K562 (cell line): ENCODE measurements at regions not wholly inside any gene's neighbourhood (a gene's known extent, or its start where the extent isn't known, plus 50 kb on each side); places are given as distances from the start of the nearest gene placed in this dataset.

Experiments used
- ATAC-seq: fragments of 200-7000 bp; cut with Tn5 transposase; 3 replicates; pipeline ENCODE4 v1.9.1; 2020; ENCODE audit warnings: moderate library complexity
- BruUV-seq: library from RNA; stranded (reverse); fragments of 400-500 nt; replicated peaks from 2 replicates; lab custom pipeline; 2021; lab: Mats Ljungman, UMichigan
- CTCF ChIA-PET: fragments of 300-600 bp; formaldehyde crosslinking; extraction: SDS; loops from one replicate; lab custom pipeline; 2021; ENCODE audit warnings: low intra/inter-chr PET ratio; lab: Yijun Ruan, JAX
- POLR2A ChIA-PET: fragments of 300-600, 350-650 bp; sonication (Branson Sonifier 250); formaldehyde crosslinking; extraction: SDS; loops from one replicate; lab custom pipeline; 2021; ENCODE audit warnings: antibody characterized with exemption, inconsistent platforms; lab: Yijun Ruan, JAX
- DNase-seq, 4 experiments: peaks; one replicate each; pipeline versions ENCODE4 v3.0.0 to v3.0.0-alpha.2; 2011 to 2018; ENCODE audit warnings: low spot score in 3 of 4, mixed read lengths in 3 of 4; ENCODE audit errors: extremely low read depth in 1 of 4
- FAIRE-seq: peaks from 2 replicates; lab custom pipeline; 2011; peaks lifted over from hg19 to GRCh38; lab: Jason Lieb, UNC
- H2AFZ ChIP-seq: 2 replicates; pipeline ENCODE4 v1.6.0; 2011; ENCODE audit warnings: low read depth, low read length, control low read depth, inconsistent platforms
- H3K27ac ChIP-seq: fragments of 200-600 bp; 3 replicates; pipeline ENCODE4 v1.8.0; 2011; ENCODE audit warnings: low read depth, mild to moderate bottlenecking, control low read depth, inconsistent platforms, low read length, moderate library complexity, mixed read lengths; ENCODE audit errors: extremely low read depth
- H3K27me3 ChIP-seq, 2 experiments: fragments of 300-600 bp in 1 of 2; 2 replicates in 1 of 2; 3 replicates in 1 of 2; pipeline versions ENCODE4 v1.6.0 to v1.8.0; 2011; ENCODE audit warnings: inconsistent platforms in 2 of 2, low read length in 2 of 2, mild to moderate bottlenecking in 1 of 2, mixed read lengths in 1 of 2, moderate library complexity in 1 of 2; ENCODE audit not compliant: control insufficient read depth in 2 of 2, insufficient read depth in 2 of 2
- H3K36me3 ChIP-seq: fragments of 300-600 bp; 3 replicates; pipeline ENCODE4 v1.8.0; 2011; ENCODE audit warnings: mild to moderate bottlenecking, low read length, inconsistent platforms; ENCODE audit not compliant: control insufficient read depth, insufficient read depth
- H3K4me1 ChIP-seq, 2 experiments: fragments of 200-600 bp in 1 of 2; replicated peaks in 1 of 2; 2 replicates in 1 of 2; 3 replicates in 1 of 2; pipeline versions ENCODE4 v1.5.1 to v1.8.0; 2011; ENCODE audit warnings: inconsistent platforms in 2 of 2, low read length in 2 of 2, mild to moderate bottlenecking in 1 of 2, mixed read lengths in 1 of 2, moderate library complexity in 1 of 2; ENCODE audit not compliant: control insufficient read depth in 2 of 2, insufficient read depth in 2 of 2
- H3K4me2 ChIP-seq: 2 replicates; pipeline ENCODE4 v1.6.1; 2011; ENCODE audit warnings: low read length, control low read depth, inconsistent platforms, mixed read lengths; ENCODE audit not compliant: insufficient read depth
- H3K4me3 ChIP-seq: fragments of 200-600 bp; sonication (generic), shearing (Covaris generic); 2 replicates; pipeline ENCODE4 v1.5.1; 2016; ENCODE audit warnings: control low read depth, inconsistent platforms
- H3K79me2 ChIP-seq: fragments of 200-600 bp; 3 replicates; pipeline ENCODE4 v1.8.0; 2011; ENCODE audit warnings: low read length, inconsistent platforms; ENCODE audit not compliant: control insufficient read depth, insufficient read depth
- H3K9ac ChIP-seq, 2 experiments: 2 replicates each; pipeline versions ENCODE4 v1.6.0 to v1.6.1; 2011; ENCODE audit warnings: low read depth in 2 of 2, low read length in 2 of 2, control low read depth in 1 of 2, inconsistent platforms in 1 of 2, mild to moderate bottlenecking in 1 of 2, mixed read lengths in 1 of 2; ENCODE audit not compliant: insufficient read depth in 1 of 2
- H3K9me1 ChIP-seq: one replicate; pipeline ENCODE4 v1.6.0; 2011; ENCODE audit warnings: inconsistent platforms, mild to moderate bottlenecking, low read length, moderate library complexity; ENCODE audit not compliant: control insufficient read depth, insufficient read depth
- H3K9me3 ChIP-seq: replicated peaks from 2 replicates; pipeline ENCODE4 v1.5.1; 2011; ENCODE audit warnings: low read depth, low read length, inconsistent platforms; ENCODE audit not compliant: control insufficient read depth, insufficient read depth
- H4K20me1 ChIP-seq: replicated peaks from 2 replicates; pipeline ENCODE4 v1.6.1; 2011; ENCODE audit warnings: low read length, inconsistent platforms, mixed read lengths; ENCODE audit not compliant: control insufficient read depth, insufficient read depth
- BRD4 ChIP-seq: fragments of 200-600 bp; sonication (generic); IDR thresholded peaks from 2 replicates; pipeline ENCODE4 v1.6.1; 2017; ENCODE audit warnings: inconsistent platforms
- FOS ChIP-seq: IDR thresholded peaks from 3 replicates; pipeline ENCODE4 v1.6.1; 2011; ENCODE audit not compliant: insufficient read length; ENCODE audit errors: extremely low read depth
- FOSL1 ChIP-seq: fragments of 200-800 bp; sonication (Bioruptor generic); conservative IDR thresholded peaks from 2 replicates; pipeline ENCODE4 v1.6.1; 2016; ENCODE audit warnings: missing genetic modification characterization, missing compliant biosample characterization
- FOXK1 ChIP-seq: sonication (generic); formaldehyde crosslinking; IDR thresholded peaks from 2 replicates; pipeline ENCODE4 v1.8.0; 2022; ENCODE audit warnings: missing genetic modification reagents, mild to moderate bottlenecking, borderline replicate concordance
- KDM4B ChIP-seq, 2 experiments: fragments of 450-650 bp in 1 of 2; sonication (generic) in 1 of 2; IDR thresholded peaks; 2 replicates each; pipeline ENCODE4 v1.6.1; 2016 to 2017; ENCODE audit warnings: borderline replicate concordance in 2 of 2, antibody characterized with exemption in 1 of 2, low read depth in 1 of 2, mild to moderate bottlenecking in 1 of 2
- MYNN ChIP-seq, 2 experiments: sonication (generic); formaldehyde crosslinking in 1 of 2; IDR thresholded peaks; 2 replicates each; pipeline versions ENCODE4 v1.5.0 to v1.6.1; 2016 to 2020; ENCODE audit warnings: antibody characterized with exemption in 1 of 2, missing genetic modification reagents in 1 of 2
- PHF20 ChIP-seq: fragments of 450-650 bp; IDR thresholded peaks from 2 replicates; pipeline ENCODE4 v1.6.1; 2018; ENCODE audit not compliant: partially characterized antibody
- RBM25 ChIP-seq: fragments of 200-400 bp; formaldehyde crosslinking; IDR thresholded peaks from 2 replicates; pipeline ENCODE4 v1.6.1; 2018; ENCODE audit warnings: low read length, low read depth, moderate library complexity; ENCODE audit not compliant: severe bottlenecking
- RUNX1 ChIP-seq: sonication (generic); IDR thresholded peaks from 2 replicates; pipeline ENCODE4 v1.6.1; 2016; ENCODE audit warnings: antibody characterized with exemption, low read depth
- TAF15 ChIP-seq: fragments of 200-400 bp; formaldehyde crosslinking; IDR thresholded peaks from 2 replicates; pipeline ENCODE4 v1.6.1; 2017; ENCODE audit warnings: mild to moderate bottlenecking, low read depth, low read length, moderate library complexity
- WGBS: fragments of 100-300 bp; shearing (Covaris generic); methylation state at CpG from one replicate; pipeline ENCODE4 v1.1.6; 2016; ENCODE audit warnings: low coverage, mixed read lengths; ENCODE audit not compliant: insufficient coverage; ENCODE audit errors: missing lambda C conversion rate; 5-methylcytosine and 5-hydroxymethylcytosine counted together
- in situ Hi-C: fragments of 300-500 bp; cut with MboI; formaldehyde crosslinking; loops from 4 replicates; pipeline ENCODE4 v1.15.0; 2018; ENCODE audit warnings: inconsistent platforms, mixed read lengths
- intact Hi-C: fragments of 100-400 bp; cut with micrococcal nuclease; formaldehyde crosslinking; loops from 2 replicates; pipeline ENCODE4 v1.14.2; 2022
- TF ChIP-seq, protein P1 (sequence below): fragments of 250-450 bp; sonication (Bioruptor Pico); IDR thresholded peaks from 2 replicates; pipeline ENCODE4 v1.8.0; 2021; ENCODE audit warnings: moderate library complexity, mild to moderate bottlenecking, inconsistent platforms

- TF ChIP-seq PHF20 (no peak), TAF15 (no peak), RBM25 (no peak), KDM4B (IDR thresholded peaks at IDR 0.05; ENCODE audit: borderline replicate concordance in 2 of 2, low read depth in 1 of 2) (no peak), FOXK1 (no peak), MYNN (IDR thresholded peaks at IDR 0.05) (no peak), MYNN (CRISPR knock-in tag; IDR thresholded peaks at IDR 0.05) (no peak), FOS (no peak), FOSL1 (tag) (no peak), RUNX1 (no peak)
- TF ChIP-seq, protein P1, sequence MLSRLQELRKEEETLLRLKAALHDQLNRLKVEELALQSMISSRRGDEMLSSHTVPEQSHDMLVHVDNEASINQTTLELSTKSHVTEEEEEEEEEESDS (CRISPR knock-in tag) = no peak
These were observed 1389.8 kb upstream of the ALCAM start (continued) for GRCh38 chr3:103976931-103977339.

GRCh38 chr3:103977417-103977816 lies 1389.3 kb upstream of the ALCAM start:
- Histone ChIP-seq H4K20me1 (no peaks in the 10 kb centered on the region), H3K27me3 (no peaks in the 10 kb centered on the region), H2AFZ (no peak overlapping the region), H3K9ac (no peak overlapping the region), H3K36me3 (no peaks in the 10 kb centered on the region), H3K9me3 (no peaks in the 10 kb centered on the region), H3K4me3 (no peak overlapping the region), H3K9me1 (no peaks in the 10 kb centered on the region), H3K4me2 (no peak overlapping the region), H3K4me1 (no peaks in the 10 kb centered on the region), H3K79me2 (no peaks in the 10 kb centered on the region), H3K27ac (no peak overlapping the region)
- no peak for TF ChIP-seq BRD4
- 0% methylated on average over 2 of the region's 2 CpGs for WGBS
- in situ Hi-C loops = no loop called here
- CTCF ChIA-PET = no interaction called here
- intact Hi-C loops = no loop called here
- no peak for ATAC-seq
- BruUV-seq = no TSS peak
- FAIRE-seq = no peak
- DNase-seq = no peak
- POLR2A ChIA-PET = no interaction called here
